ENCODE measurements at regions not wholly inside any gene's neighbourhood (a gene's known extent, or its start where the extent isn't known, plus 50 kb on each side); places are given as distances from the start of the nearest gene placed in this dataset.

GRCh38 chr18:23336101-23336500, 117.0 kb upstream of the RIOK3 start:
- Histone ChIP-seq H3K4me2 (ENCODE audit: insufficient read depth, low read length) (no peak overlapping the region), H3K9ac (ENCODE audit: insufficient read depth in 1 of 2, low read depth in 2 of 2, low read length in 2 of 2) (no peak overlapping the region), H4K20me1 (replicated peaks; ENCODE audit: control insufficient read depth, insufficient read depth, low read length) (no peaks in the 10 kb centered on the region), H2AFZ (ENCODE audit: low read depth, low read length) (no peak overlapping the region), H3K79me2 (ENCODE audit: control insufficient read depth, insufficient read depth, low read length) (no peaks in the 10 kb centered on the region), H3K4me3 (no peak overlapping the region), H3K9me1 (ENCODE audit: control insufficient read depth, insufficient read depth, low read length) (peaks cover 6% of the 10 kb centered on the region), H3K27ac (ENCODE audit: extremely low read depth, low read depth, low read length) (no peak overlapping the region), H3K27me3 (ENCODE audit: control insufficient read depth in 2 of 2, insufficient read depth in 2 of 2, low read length in 2 of 2) (no peaks in the 10 kb centered on the region), H3K36me3 (ENCODE audit: control insufficient read depth, insufficient read depth, low read length) (no peaks in the 10 kb centered on the region), H3K4me1 (replicated peaks in 1 of 2; ENCODE audit: control insufficient read depth in 2 of 2, insufficient read depth in 2 of 2, low read length in 2 of 2) (no peaks in the 10 kb centered on the region), H3K9me3 (replicated peaks; ENCODE audit: control insufficient read depth, insufficient read depth, low read depth, low read length) (no peaks in the 10 kb centered on the region)
- FAIRE-seq (no peak), ATAC-seq (no peak), DNase-seq (ENCODE audit: extremely low read depth in 1 of 4, low spot score in 3 of 4) (no peak)
- WGBS (ENCODE audit: insufficient coverage, low coverage, missing lambda C conversion rate): 73% methylated on average over 6 of the region's 6 CpGs
- in situ Hi-C loops (cut with MboI) (no loop called here), intact Hi-C loops (cut with micrococcal nuclease) (no loop called here)
- CTCF ChIA-PET (ENCODE audit: low intra/inter-chr PET ratio): no interaction called here
- TF ChIP-seq MAFG (tag; conservative IDR thresholded peaks at IDR 0.05) (no peak), RB1 (IDR thresholded peaks at IDR 0.05; ENCODE audit: low read depth) (no peak), FOXP1 (CRISPR knock-in tag; IDR thresholded peaks at IDR 0.05) (no peak), HMG20B (CRISPR knock-in tag; IDR thresholded peaks at IDR 0.05) (no peak), CAMTA2 (CRISPR knock-in tag; conservative IDR thresholded peaks at IDR 0.05) (no peak), KDM2B (CRISPR knock-in tag; IDR thresholded peaks at IDR 0.05) (no peak)
- POLR2A ChIA-PET: interaction anchor here (0.9 kb wide), 1 partner anchor 19 kb away, joined by 4 read pairs; no protein-coding TSS in a partner anchor
- BruUV-seq (replicated peaks): no TSS peak

GRCh38 chr18:23337599-23338444, 115.3 kb upstream of the RIOK3 start:
- Histone ChIP-seq H3K4me2 (ENCODE audit: insufficient read depth, low read length) (no peak overlapping the region), H3K4me3 (no peak overlapping the region), H2AFZ (ENCODE audit: low read depth, low read length) (no peak overlapping the region), H4K20me1 (replicated peaks; ENCODE audit: control insufficient read depth, insufficient read depth, low read length) (no peaks in the 10 kb centered on the region), H3K9me1 (ENCODE audit: control insufficient read depth, insufficient read depth, low read length) (peaks cover 6% of the 10 kb centered on the region), H3K9me3 (replicated peaks; ENCODE audit: control insufficient read depth, insufficient read depth, low read depth, low read length) (no peaks in the 10 kb centered on the region), H3K4me1 (replicated peaks in 1 of 2; ENCODE audit: control insufficient read depth in 2 of 2, insufficient read depth in 2 of 2, low read length in 2 of 2) (no peaks in the 10 kb centered on the region), H3K27ac (ENCODE audit: extremely low read depth, low read depth, low read length) (no peak overlapping the region), H3K27me3 (ENCODE audit: control insufficient read depth in 2 of 2, insufficient read depth in 2 of 2, low read length in 2 of 2) (no peaks in the 10 kb centered on the region), H3K36me3 (ENCODE audit: control insufficient read depth, insufficient read depth, low read length) (no peaks in the 10 kb centered on the region), H3K9ac (ENCODE audit: insufficient read depth in 1 of 2, low read depth in 2 of 2, low read length in 2 of 2) (no peak overlapping the region), H3K79me2 (ENCODE audit: control insufficient read depth, insufficient read depth, low read length) (no peaks in the 10 kb centered on the region)
- peak in 1 of 4 experiments; percentile 20 for DNase-seq (ENCODE audit: extremely low read depth in 1 of 4, low spot score in 3 of 4)
- no peak for FAIRE-seq
- in situ Hi-C loops (cut with MboI) (no loop called here), intact Hi-C loops (cut with micrococcal nuclease) (no loop called here)
- POLR2A ChIA-PET: interaction anchor here (0.6 kb wide), 1 partner anchor 169 kb away, joined by 4 read pairs; no protein-coding TSS in a partner anchor
- ATAC-seq: 0 out of 3 replicates have a peak, but pooled peaks have one; percentile 26
- no peak for TF ChIP-seq THAP12 (CRISPR knock-in tag; IDR thresholded peaks at IDR 0.05)
- TF ChIP-seq, protein P1, sequence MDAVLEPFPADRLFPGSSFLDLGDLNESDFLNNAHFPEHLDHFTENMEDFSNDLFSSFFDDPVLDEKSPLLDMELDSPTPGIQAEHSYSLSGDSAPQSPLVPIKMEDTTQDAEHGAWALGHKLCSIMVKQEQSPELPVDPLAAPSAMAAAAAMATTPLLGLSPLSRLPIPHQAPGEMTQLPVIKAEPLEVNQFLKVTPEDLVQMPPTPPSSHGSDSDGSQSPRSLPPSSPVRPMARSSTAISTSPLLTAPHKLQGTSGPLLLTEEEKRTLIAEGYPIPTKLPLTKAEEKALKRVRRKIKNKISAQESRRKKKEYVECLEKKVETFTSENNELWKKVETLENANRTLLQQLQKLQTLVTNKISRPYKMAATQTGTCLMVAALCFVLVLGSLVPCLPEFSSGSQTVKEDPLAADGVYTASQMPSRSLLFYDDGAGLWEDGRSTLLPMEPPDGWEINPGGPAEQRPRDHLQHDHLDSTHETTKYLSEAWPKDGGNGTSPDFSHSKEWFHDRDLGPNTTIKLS (IDR thresholded peaks at IDR 0.05; ENCODE audit: borderline replicate concordance, low read depth): no peak
- peak; percentile 78 for TF ChIP-seq RFX1 (IDR thresholded peaks at IDR 0.05)
- TF ChIP-seq POU5F1 (IDR thresholded peaks at IDR 0.05; ENCODE audit: borderline replicate concordance, low read depth, low read length, partially characterized antibody): no peak
- BruUV-seq (replicated peaks): no TSS peak
- 86% methylated on average over 3 of the region's 3 CpGs for WGBS (ENCODE audit: insufficient coverage, low coverage, missing lambda C conversion rate)
- CTCF ChIA-PET (ENCODE audit: low intra/inter-chr PET ratio): no interaction called here

Data from K562 (cell line).